OCI-M1 (cell line): ENCODE measurements at regions not wholly inside any gene's neighbourhood (a gene's known extent, or its start where the extent isn't known, plus 50 kb on each side); places are given as distances from the start of the nearest gene placed in this dataset.
"Not testable (repeated sequence)": the region's sequence is repeated elsewhere in the genome, so short reads cannot be mapped to it uniquely, and the experiment has no call there.

Experiments used
- DNase-seq: peaks from one replicate; lab custom pipeline; 2025; lab: John Stamatoyannopoulos, UW

DNA sequence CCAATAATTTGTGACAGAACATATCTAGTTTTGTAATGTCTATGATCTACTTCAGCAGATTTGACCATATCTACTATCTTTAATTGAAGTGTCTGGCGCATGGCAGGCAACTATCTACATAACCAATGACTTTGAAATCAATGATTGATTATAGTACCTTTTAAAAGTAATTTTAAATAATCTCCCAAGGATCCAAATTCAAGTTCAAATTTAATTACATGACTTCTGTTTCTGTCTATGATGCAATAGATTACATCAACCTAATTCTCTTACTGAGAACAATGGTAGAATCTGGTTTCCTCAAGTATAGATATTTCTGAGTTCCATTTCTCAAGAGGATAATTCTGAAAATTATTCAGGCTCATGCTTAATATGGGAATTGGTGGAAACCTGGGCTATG is 177.4 kb upstream of the IL15 start:
- peak; percentile 54 for DNase-seq

GRCh38 chr4:141462361-141462760 is 174.0 kb upstream of the IL15 start:
- no peak for DNase-seq

DNA sequence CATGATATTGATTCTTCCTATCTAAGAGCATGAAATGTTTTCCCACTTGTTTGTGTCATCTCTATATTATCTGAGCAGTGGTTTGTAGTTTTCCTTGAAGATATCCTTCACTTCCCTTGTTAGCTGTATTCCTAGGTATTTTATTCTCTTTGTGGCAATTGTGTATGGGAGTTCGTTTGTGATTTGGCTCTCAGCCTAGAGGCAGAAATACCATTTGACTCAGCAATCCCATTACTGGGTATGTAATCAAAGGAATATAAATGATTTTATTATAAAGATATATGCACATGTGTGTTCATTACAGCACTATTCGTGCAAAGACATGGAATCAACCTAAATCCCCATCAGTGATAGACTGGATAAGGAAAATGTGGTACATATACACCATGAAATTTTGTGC is 172.7 kb upstream of the IL15 start:
- no peak for DNase-seq

DNA sequence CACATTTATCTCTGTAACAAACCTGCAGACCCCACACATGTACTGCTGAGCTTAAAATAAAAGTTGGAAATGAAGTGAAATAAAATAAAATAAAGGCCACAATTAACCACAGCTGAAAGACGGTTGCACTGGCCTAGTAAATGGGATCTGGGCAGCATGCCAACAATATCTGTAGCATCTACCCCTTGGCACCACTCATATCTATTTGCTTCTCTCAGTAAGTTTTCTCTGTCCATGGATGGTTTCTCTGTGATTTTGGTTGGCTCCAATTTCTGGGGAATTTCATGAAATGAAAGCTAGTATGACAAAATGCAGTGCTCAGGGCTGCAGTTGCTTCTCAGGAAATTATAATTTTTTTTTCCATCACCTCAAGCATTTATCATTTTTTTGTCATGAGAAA is 172.0 kb upstream of the IL15 start:
- no peak for DNase-seq

DNA sequence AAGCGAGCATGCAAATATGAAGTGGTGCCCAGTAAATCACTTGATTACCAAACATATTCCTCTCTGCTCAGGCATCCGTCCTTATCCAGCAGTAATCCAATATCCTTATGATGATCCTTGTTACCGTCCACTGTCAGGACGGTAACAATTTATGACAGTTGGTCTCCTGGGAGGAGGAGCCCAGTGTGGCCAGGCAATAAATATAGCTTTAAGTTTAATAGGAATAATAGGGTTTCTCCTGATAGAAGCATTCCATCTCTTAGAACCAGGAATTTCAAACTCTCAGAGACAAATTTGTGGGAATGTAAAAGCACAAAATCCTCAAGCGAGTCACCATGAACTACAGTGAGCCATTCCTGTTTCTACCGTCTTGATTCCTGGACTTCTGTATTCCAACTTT is 171.2 kb upstream of the IL15 start:
- no peak for DNase-seq

DNA sequence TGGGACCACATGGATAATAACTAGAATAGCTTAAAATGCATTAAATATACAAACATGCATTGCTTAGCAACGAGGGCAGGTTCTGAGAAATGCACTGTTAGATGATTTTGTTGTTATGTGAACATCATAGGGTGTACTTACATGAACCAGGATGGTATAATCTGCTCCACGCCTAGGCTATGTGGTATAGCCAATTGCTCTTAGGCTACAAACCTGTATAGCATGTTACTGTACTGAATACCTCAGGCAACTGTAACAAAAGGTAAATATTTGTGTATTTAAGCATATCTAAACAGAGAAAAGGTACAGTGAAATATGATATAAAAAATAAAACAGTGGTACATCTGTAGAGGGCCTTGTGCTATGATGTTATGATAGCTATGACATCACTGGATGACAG is 169.2 kb upstream of the IL15 start:
- DNase-seq = no peak

DNA sequence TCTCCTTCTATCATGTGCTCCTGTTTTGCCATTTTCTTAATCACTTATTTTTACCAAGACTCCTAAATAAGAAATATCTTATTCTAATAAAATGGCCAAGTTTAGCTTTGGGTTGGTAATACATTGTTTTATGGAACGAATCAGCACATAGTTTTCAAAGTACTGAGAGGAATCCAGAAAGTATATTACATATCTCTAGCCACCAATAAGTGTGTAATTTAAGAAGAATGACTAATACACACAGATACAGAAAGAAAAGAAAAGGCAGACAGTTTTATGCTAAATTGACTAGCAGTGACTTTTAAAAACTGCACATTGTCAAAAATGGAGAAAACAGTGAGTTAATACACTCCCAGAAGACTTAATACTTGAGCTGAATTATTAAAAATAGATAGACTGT is 167.0 kb upstream of the IL15 start:
- no peak for DNase-seq

DNA sequence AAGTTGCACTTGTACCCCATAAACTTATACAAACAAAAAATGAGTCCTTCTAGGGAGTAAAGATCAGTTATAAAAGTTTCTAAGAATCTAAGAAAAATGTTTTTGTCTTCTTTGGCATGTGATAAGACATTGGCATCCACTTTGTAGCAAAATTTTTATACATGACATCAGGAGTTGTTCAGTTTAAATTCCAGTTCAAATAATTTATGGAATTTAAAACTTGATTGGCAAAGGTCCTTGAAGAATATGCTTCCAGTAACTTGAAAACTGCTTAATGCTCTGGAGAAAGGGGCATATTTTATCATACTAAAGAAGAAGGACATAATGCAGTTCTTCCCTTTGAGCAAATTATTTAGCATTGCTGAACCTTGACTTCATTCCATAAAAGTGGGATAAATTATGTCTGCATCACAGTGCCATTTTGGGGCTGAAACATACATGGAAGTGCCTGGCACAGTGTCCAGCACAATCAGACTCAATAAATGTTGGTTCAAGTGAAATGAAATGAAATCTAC is 163.3 kb upstream of the IL15 start:
- no peak for DNase-seq

GRCh38 chr4:141473952-141474351 is 162.4 kb upstream of the IL15 start:
- DNase-seq = no peak

- DNase-seq = no peak
Measured at GRCh38 chr4:141480950-141481349, 155.4 kb upstream of the IL15 start.

GRCh38 chr4:141484298-141484697 is 152.1 kb upstream of the IL15 start:
- DNase-seq = not testable (repeated sequence)

DNA sequence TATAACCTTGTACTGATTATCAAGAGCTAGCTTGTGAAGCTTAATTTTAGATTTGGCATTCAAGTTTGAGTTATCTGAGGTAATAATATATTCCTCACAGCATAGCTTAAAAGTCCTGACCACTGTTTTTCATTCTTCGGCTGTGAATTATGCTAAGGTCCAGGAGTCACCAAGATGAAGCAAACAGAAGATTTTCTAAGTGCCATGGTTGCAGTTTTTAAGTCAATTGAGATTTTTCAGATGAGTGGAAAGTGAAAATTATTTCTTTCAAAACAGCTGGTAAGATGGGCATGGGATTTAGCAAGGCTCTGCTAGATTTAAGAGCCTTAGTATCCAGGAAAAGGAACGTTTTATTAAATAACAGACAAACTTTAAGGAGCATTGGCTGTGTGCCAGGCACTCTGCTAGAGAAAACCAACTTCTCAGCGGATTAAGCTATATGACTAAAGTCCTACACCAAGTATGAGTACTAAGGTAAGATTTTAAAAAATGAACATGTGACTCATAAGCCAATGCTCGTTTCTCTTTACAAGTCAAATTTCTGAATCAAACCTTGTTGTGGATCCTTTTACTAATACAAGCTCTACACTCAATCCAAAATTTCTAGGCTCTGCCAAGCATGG is 149.9 kb upstream of the IL15 start:
- DNase-seq = no peak

DNA sequence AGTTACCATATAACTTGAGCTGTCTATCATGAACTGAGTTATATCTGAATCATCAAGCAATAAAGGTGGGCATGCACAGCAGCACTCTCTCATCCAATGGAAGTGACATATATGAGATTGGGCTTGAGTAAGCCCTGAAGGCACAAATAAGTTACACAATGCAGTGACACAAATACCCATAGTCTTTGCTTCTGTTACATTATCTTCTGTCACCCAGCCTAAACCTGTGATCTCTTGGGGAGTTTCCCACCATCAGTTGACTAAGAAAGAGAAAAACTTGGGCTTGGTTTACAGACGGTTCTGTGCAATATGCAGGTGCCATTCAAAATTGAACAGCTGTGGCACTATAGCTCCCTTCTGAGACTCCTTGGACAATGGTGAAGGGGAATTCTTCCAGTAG is 138.8 kb upstream of the IL15 start:
- no peak for DNase-seq

DNA sequence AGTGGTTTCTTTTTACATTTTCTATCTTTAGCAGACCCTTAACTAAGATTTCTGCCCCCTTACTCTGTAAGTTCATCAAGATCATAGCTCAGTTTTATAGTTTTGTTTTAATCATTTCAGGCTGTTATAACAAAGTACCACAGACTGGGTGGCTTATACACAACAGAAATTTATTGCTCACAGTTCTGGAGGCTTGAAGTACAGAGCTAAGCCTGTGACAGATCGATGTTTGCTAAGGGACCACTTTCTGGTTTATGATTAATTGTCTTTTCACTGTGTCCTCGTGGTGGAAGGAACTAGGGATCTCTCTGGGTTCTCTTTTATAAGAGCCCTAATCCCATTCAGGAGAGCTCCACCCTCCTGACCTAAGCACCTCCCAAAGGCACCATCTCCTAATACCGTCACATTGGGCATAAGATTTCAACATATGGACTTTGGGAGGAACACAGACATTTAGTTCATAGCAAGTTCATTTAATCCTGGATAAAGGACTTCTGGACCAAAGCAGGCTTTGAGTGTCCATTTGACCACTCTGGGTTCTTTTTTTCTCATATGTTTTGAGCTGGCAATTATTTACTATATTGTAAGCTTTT is 137.0 kb upstream of the IL15 start:
- DNase-seq = no peak

GRCh38 chr4:141501395-141501794 is 135.0 kb upstream of the IL15 start:
- DNase-seq = no peak

GRCh38 chr4:141501931-141502330 is 134.5 kb upstream of the IL15 start:
- DNase-seq = no peak

DNA sequence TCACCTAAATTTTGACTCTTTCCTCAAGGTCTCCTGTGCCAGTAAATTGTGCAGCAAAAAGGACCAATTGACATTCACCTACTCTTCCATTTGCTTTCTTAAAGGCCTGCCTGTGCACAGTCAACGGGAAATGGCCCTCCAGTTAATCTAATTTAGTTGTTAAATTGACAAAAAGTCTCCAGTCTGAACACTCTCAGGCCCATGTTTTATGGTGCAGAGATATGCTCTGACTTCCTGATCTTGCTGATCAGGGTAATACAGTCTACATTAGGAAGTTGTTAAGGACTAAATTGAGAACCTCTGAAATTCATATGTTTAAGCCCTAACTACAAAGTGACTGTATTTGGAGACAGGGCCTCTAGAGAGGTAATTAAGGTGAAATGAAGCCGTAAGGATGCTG is 133.6 kb upstream of the IL15 start:
- DNase-seq = no peak

GRCh38 chr4:141503260-141503659 is 133.1 kb upstream of the IL15 start:
- DNase-seq = no peak

- no peak for DNase-seq
Measured at GRCh38 chr4:141511055-141511454, 125.3 kb upstream of the IL15 start.

- no peak for DNase-seq
Measured at GRCh38 chr4:141513866-141514265, 122.5 kb upstream of the IL15 start.

GRCh38 chr4:141518222-141518621 is 118.2 kb upstream of the IL15 start:
- DNase-seq = no peak

GRCh38 chr4:141524116-141524515 is 112.3 kb upstream of the IL15 start:
- DNase-seq = peak; percentile 22

GRCh38 chr4:141524841-141525240 is 111.5 kb upstream of the IL15 start:
- no peak for DNase-seq

DNA sequence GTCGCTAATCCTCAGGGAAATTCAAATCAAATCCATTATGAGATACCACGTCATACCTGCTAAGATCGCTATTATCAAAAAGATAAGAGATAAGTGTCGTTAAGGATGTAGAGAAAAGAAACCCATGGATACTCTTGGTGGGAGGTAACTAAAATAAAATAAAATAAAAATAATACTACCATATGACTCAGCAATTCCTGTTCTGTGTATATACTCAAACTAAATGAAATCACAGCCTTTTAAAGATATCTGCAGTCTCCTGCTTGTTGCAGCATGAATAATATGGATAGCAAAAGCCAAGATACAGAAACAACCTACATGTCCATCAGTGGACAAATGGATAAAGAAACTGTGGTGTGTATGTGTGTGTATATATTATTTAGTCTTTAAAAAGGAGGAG is 105.8 kb upstream of the IL15 start:
- no peak for DNase-seq
